Psoas muscle (tissue), 7 donors: ENCODE measurements at regions not wholly inside any gene's neighbourhood (a gene's known extent, or its start where the extent isn't known, plus 50 kb on each side); places are given as distances from the start of the nearest gene placed in this dataset.
"Not testable (repeated sequence)": the region's sequence is repeated elsewhere in the genome, so short reads cannot be mapped to it uniquely, and the experiment has no call there.

ENCODE experiments used
- ATAC-seq, 4 donors: fragments of 200-7000 bp; cut with Tn5 transposase; one replicate each; pipeline ENCODE4 v1.9.1; 2020; ENCODE audit warnings: moderate library complexity in 3 of 4, mild to moderate bottlenecking in 2 of 4
- DNase-seq, 2 donors: peaks; one replicate each; pipeline ENCODE4 v3.0.0-alpha.2; 2020
- H3K27ac ChIP-seq: fragments of 200-600 bp; one replicate; pipeline ENCODE4 v1.8.0; 2022
- H3K27me3 ChIP-seq, 3 donors: fragments of 200-600 bp in 1 of 3; one replicate each; pipeline versions ENCODE4 v1.6.1 to v1.8.0; 2013 to 2022; ENCODE audit warnings: low read length in 2 of 3, mild to moderate bottlenecking in 2 of 3, moderate library complexity in 1 of 3; ENCODE audit not compliant: insufficient read depth in 3 of 3
- H3K36me3 ChIP-seq, 2 donors: fragments of 200-600 bp in 1 of 2; one replicate each; pipeline versions ENCODE4 v1.6.1 to v1.8.0; 2013 to 2022; ENCODE audit warnings: low read depth in 1 of 2, mild to moderate bottlenecking in 1 of 2, moderate library complexity in 1 of 2; ENCODE audit not compliant: insufficient read depth in 1 of 2
- H3K4me1 ChIP-seq: fragments of 200-600 bp; one replicate; pipeline ENCODE4 v1.8.0; 2022
- H3K4me3 ChIP-seq: fragments of 200-600 bp; one replicate; pipeline ENCODE4 v1.8.0; 2022; ENCODE audit warnings: mild to moderate bottlenecking
- H3K9me3 ChIP-seq: fragments of 200-600 bp; one replicate; pipeline ENCODE4 v1.8.0; 2022
- CTCF ChIP-seq: fragments of 200-600 bp; IDR thresholded peaks from one replicate; pipeline ENCODE4 v1.8.0; 2022; ENCODE audit warnings: antibody characterized with exemption
- WGBS, 3 donors: extraction: QIAGEN DNeasy Blood & Tissue Kit; methylation state at CpG; one replicate each; pipeline versions ENCODE4 v1.1.6 to v1.1.7; 2013; 5-methylcytosine and 5-hydroxymethylcytosine counted together
- intact Hi-C, 2 donors: fragments of 100-400 bp; cut with DNase I; formaldehyde crosslinking; loops; one replicate each; pipeline versions ENCODE4 v1.11.0 to v1.14.2; 2022
- donor health status: healthy with polysubstance abuse.
- donor health status: DM: no; HTN: no; CAD: no; lungs with moderate emphysema.
- donor health status: Bipolar disorder and iron deficiency.
- donor health status: healthy.
- donor health status: DM: yes; HTN: yes; CAD: no.
- donor health status: DM: no; HTN: no; CAD: no.
- donor health status: DM: yes; HTN: yes; CAD: no.

- intact Hi-C loops, result no loop called here
Observed at GRCh38 chr6:119497988-119498727, 148.6 kb upstream of the MAN1A1 start.

GRCh38 chr6:119495230-119495683 lies 145.7 kb upstream of the MAN1A1 start:
- Histone ChIP-seq H3K27me3 (no peaks in the 10 kb centered on the region), H3K4me3 (no peak overlapping the region), H3K27ac (no peak overlapping the region), H3K4me1 (no peaks in the 10 kb centered on the region), H3K36me3 (no peaks in the 10 kb centered on the region), H3K9me3 (no peaks in the 10 kb centered on the region)
- WGBS, 3 donors, result 29 to 40% (median 34%) methylated on average over 5 of the region's 5 CpGs
- DNase-seq (peak in 1 of 2 donors; percentile 15), ATAC-seq (no peak)
- intact Hi-C loops, result no loop called here
- no peak for TF ChIP-seq CTCF

More at GRCh38 chr6:119497988-119498727, 148.6 kb upstream of the MAN1A1 start:
- H3K9me3 ChIP-seq, result no peaks in the 10 kb centered on the region
- no peaks in the 10 kb centered on the region for H3K27me3 ChIP-seq
- no peaks in the 10 kb centered on the region for H3K4me1 ChIP-seq
- DNase-seq, result no peak
- TF ChIP-seq CTCF, result no peak
- no peak overlapping the region for H3K27ac ChIP-seq
- no peaks in the 10 kb centered on the region for H3K36me3 ChIP-seq
- ATAC-seq, result no peak
- H3K4me3 ChIP-seq, result no peak overlapping the region
- WGBS, 3 donors, result 60 to 65% (median 62%) methylated on average over 3 of the region's 3 CpGs

GRCh38 chr6:119493980-119494379 lies 144.4 kb upstream of the MAN1A1 start:
- DNase-seq (no peak), ATAC-seq (no peak)
- Histone ChIP-seq H3K36me3 (no peaks in the 10 kb centered on the region), H3K4me1 (no peaks in the 10 kb centered on the region), H3K27ac (no peak overlapping the region), H3K9me3 (no peaks in the 10 kb centered on the region), H3K4me3 (no peak overlapping the region), H3K27me3 (no peaks in the 10 kb centered on the region)
- 9 to 20% (median 10%) methylated on average over 1 of the region's 1 CpG for WGBS, 3 donors
- intact Hi-C loops, result no loop called here
- no peak for TF ChIP-seq CTCF

- ATAC-seq, H3K4me3 ChIP-seq, DNase-seq, H3K27ac ChIP-seq, H3K9me3 ChIP-seq, intact Hi-C loops, H3K4me1 ChIP-seq, H3K27me3 ChIP-seq, H3K36me3 ChIP-seq: not testable (repeated sequence)
- 84 to 94% (median 88%) methylated on average over 4 of the region's 4 CpGs for WGBS, 3 donors
Observed at GRCh38 chr6:119491112-119491511, 141.6 kb upstream of the MAN1A1 start.

- H3K4me3 ChIP-seq, intact Hi-C loops, H3K36me3 ChIP-seq, ATAC-seq, H3K4me1 ChIP-seq, DNase-seq, H3K27me3 ChIP-seq, H3K9me3 ChIP-seq, H3K27ac ChIP-seq: not testable (repeated sequence)
- WGBS, 3 donors, result 92 to 96% (median 94%) methylated on average over 1 of the region's 1 CpG
Observed at GRCh38 chr6:119490050-119490449, 140.5 kb upstream of the MAN1A1 start.
